ENCODE measurements at regions not wholly inside any gene's neighbourhood (a gene's known extent, or its start where the extent isn't known, plus 50 kb on each side); places are given as distances from the start of the nearest gene placed in this dataset.

- TF ChIP-seq POLR2A (IDR thresholded peaks at IDR 0.05; ENCODE audit: low read length) (no peak), GATA1 (IDR thresholded peaks at IDR 0.05; ENCODE audit: low read depth, low read length) (no peak)
Observed at GRCh38 chr4:159002950-159003349, 99.9 kb upstream of the RAPGEF2 start.
